ENCODE measurements at regions not wholly inside any gene's neighbourhood (a gene's known extent, or its start where the extent isn't known, plus 50 kb on each side); places are given as distances from the start of the nearest gene placed in this dataset.

DNA sequence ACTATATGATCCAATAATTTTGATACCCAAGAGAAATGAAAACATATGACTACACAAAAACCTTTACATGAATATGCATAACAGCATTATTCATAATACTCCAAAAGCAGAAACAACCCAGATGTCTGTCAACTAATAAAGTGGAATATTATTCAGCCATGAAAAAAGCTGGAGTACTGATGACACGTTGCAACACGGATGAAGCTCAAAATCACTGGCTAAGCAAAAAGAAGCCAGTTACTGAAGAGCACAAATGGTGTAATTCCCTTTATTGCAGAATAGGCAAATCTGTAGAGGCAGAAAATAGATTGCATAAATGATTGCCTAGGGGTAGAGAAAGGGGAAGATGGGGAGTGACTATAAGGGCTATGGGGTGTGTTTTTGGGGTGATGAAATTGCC lies 117.6 kb upstream of the FGF3 start:
- no peak for TF ChIP-seq GATA2 (IDR thresholded peaks at IDR 0.05; ENCODE audit: low read depth, low read length)
- no peak for TF ChIP-seq GATA3 (IDR thresholded peaks at IDR 0.05; ENCODE audit: low read depth, low read length)
